HG03175 (cell line): ENCODE measurements at regions not wholly inside any gene's neighbourhood (a gene's known extent, or its start where the extent isn't known, plus 50 kb on each side); places are given as distances from the start of the nearest gene placed in this dataset.
"Not testable (repeated sequence)": the region's sequence is repeated elsewhere in the genome, so short reads cannot be mapped to it uniquely, and the experiment has no call there.

Experiments
- ATAC-seq: cut with Tn5 transposase; IDR thresholded peaks from one replicate; pipeline ENCODE4 v1.9.1; 2021; ENCODE audit warnings: mild to moderate bottlenecking, moderate library complexity; ENCODE audit not compliant: unreplicated experiment

- no peak for ATAC-seq
These were observed 150.6 kb upstream of the PITX1 start for GRCh38 chr5:135184646-135185045.

GRCh38 chr5:135183464-135183863 lies 149.4 kb upstream of the PITX1 start:
- no peak for ATAC-seq

GRCh38 chr5:135182675-135183074 lies 148.6 kb upstream of the PITX1 start:
- ATAC-seq: no peak

GRCh38 chr5:135181653-135182052 lies 147.6 kb upstream of the PITX1 start:
- no peak for ATAC-seq

- ATAC-seq: no peak
These were observed 145.4 kb upstream of the PITX1 start for GRCh38 chr5:135179308-135179980.

GRCh38 chr5:135178476-135179155 lies 144.6 kb upstream of the PITX1 start:
- ATAC-seq: no peak

- ATAC-seq: no peak
These were observed 143.6 kb upstream of the PITX1 start for GRCh38 chr5:135177591-135177990.

- no peak for ATAC-seq
These were observed 143.0 kb upstream of the PITX1 start for GRCh38 chr5:135176991-135177390.

- ATAC-seq: no peak
These were observed 140.5 kb upstream of the PITX1 start for GRCh38 chr5:135174315-135175096.

GRCh38 chr5:135173662-135174290 lies 139.7 kb upstream of the PITX1 start:
- ATAC-seq: no peak

- no peak for ATAC-seq
These were observed 138.7 kb upstream of the PITX1 start for GRCh38 chr5:135172718-135173117.

GRCh38 chr5:135171336-135171735 lies 137.3 kb upstream of the PITX1 start:
- no peak for ATAC-seq

- ATAC-seq: no peak
These were observed 136.5 kb upstream of the PITX1 start for GRCh38 chr5:135170500-135170899.

- no peak for ATAC-seq
These were observed 135.7 kb upstream of the PITX1 start for GRCh38 chr5:135169753-135170152.

- no peak for ATAC-seq
These were observed 133.6 kb upstream of the PITX1 start for GRCh38 chr5:135167634-135168033.

GRCh38 chr5:135164873-135165614 lies 131.0 kb upstream of the PITX1 start:
- ATAC-seq: not testable (repeated sequence)

GRCh38 chr5:135163964-135164363 lies 129.9 kb upstream of the PITX1 start:
- ATAC-seq: no peak

- no peak for ATAC-seq
These were observed 129.4 kb upstream of the PITX1 start for GRCh38 chr5:135163391-135163790.

- no peak for ATAC-seq
These were observed 128.7 kb upstream of the PITX1 start for GRCh38 chr5:135162661-135163265.

- ATAC-seq: no peak
These were observed 127.2 kb upstream of the PITX1 start for GRCh38 chr5:135161221-135161620.
